Chondrocyte (in vitro differentiated cells): ENCODE measurements at regions not wholly inside any gene's neighbourhood (a gene's known extent, or its start where the extent isn't known, plus 50 kb on each side); places are given as distances from the start of the nearest gene placed in this dataset.
A peak's percentile ranks its signal among the peaks of the same experiment; 100 is the strongest.

Experiments
- DNase-seq: peaks from one replicate; pipeline ENCODE4 v3.0.0; 2021; ENCODE audit warnings: mixed read lengths, low spot score
- H3K27ac Mint-ChIP-seq: one replicate; pipeline ENCODE4 v1.8.0; 2021; ENCODE audit warnings: mild to moderate bottlenecking, moderate library complexity, mixed read lengths; ENCODE audit not compliant: unreplicated experiment
- H3K27me3 Mint-ChIP-seq: 2 replicates; pipeline ENCODE4 v1.8.0; 2021; ENCODE audit warnings: low read depth, mixed read lengths
- H3K36me3 Mint-ChIP-seq: 2 replicates; pipeline ENCODE4 v1.8.0; 2021; ENCODE audit warnings: low read depth, mixed read lengths
- H3K4me1 Mint-ChIP-seq: 2 replicates; pipeline ENCODE4 v1.8.0; 2021; ENCODE audit warnings: low read depth, mild to moderate bottlenecking, mixed read lengths
- H3K4me3 Mint-ChIP-seq: one replicate; pipeline ENCODE4 v1.8.0; 2021; ENCODE audit warnings: mild to moderate bottlenecking, moderate library complexity, mixed read lengths; ENCODE audit not compliant: unreplicated experiment
- H3K9me3 Mint-ChIP-seq: 2 replicates; pipeline ENCODE4 v1.8.0; 2021; ENCODE audit warnings: low read depth, mixed read lengths
- TF ChIP-seq, protein P1 (sequence below): fragments of 200-600 bp; sonication (generic); IDR thresholded peaks from 2 replicates; pipeline ENCODE4 v1.5.0; 2021; ENCODE audit warnings: antibody characterized with exemption, mild to moderate bottlenecking, moderate library complexity

DNA sequence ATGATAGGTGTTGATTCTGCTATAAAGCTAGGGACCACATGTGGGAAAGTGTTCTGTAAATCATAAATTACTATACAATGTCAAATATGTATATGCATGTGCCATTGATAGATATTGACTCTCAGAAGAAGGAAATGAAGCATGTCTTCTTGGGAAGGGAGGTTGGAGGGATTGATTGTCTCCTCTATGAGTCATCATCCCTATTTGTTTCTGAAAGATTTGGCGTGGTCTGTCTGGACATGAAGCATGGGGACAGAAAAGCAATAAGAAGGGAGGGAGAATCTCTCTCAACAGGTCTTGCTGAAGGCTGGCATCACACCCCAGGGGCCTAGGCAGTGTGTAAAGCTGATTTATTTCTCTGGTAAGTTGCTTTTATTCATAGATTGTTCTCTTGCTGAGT lies 98.0 kb upstream of the KCNJ6 start:
- H3K27me3 Mint-ChIP-seq = peaks cover 38% of the 10 kb centered on the region
- H3K36me3 Mint-ChIP-seq = peaks cover 4% of the 10 kb centered on the region
- no peak for DNase-seq
- TF ChIP-seq, protein P1, sequence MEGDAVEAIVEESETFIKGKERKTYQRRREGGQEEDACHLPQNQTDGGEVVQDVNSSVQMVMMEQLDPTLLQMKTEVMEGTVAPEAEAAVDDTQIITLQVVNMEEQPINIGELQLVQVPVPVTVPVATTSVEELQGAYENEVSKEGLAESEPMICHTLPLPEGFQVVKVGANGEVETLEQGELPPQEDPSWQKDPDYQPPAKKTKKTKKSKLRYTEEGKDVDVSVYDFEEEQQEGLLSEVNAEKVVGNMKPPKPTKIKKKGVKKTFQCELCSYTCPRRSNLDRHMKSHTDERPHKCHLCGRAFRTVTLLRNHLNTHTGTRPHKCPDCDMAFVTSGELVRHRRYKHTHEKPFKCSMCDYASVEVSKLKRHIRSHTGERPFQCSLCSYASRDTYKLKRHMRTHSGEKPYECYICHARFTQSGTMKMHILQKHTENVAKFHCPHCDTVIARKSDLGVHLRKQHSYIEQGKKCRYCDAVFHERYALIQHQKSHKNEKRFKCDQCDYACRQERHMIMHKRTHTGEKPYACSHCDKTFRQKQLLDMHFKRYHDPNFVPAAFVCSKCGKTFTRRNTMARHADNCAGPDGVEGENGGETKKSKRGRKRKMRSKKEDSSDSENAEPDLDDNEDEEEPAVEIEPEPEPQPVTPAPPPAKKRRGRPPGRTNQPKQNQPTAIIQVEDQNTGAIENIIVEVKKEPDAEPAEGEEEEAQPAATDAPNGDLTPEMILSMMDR = no peak
- no peak overlapping the region for H3K4me3 Mint-ChIP-seq
- H3K27ac Mint-ChIP-seq = no peak overlapping the region
- no peaks in the 10 kb centered on the region for H3K4me1 Mint-ChIP-seq
- peaks cover 11% of the 10 kb centered on the region for H3K9me3 Mint-ChIP-seq

DNA sequence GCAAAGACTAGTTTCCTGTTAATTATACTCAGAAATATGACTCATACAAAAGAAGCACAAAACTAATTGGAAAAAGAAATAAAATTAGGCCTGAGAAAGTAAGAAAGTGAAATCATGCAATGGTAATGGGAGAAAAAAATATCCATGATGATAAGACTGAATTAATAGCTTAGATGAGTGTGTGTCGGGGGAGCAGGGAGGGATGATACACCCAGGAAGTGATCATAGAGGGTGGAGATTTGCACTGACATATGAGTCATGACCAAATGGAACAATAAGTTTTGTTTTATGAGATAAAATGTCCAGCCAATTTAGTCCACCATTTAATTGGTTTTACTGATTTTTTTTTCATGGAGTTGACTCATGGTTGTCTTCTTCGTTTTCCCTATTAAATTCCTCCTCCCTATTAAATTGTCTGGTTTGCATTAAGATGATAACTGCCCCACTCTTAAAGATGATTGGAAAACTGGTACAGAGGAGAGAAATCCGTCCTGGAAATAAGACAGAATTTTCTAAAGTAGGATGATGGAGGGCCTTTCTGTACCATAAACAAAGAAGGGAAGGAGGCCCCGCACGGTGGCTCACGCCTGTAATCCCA lies 111.7 kb upstream of the KCNJ6 start:
- Mint-ChIP-seq H3K36me3 (no peaks in the 10 kb centered on the region), H3K4me3 (no peak overlapping the region), H3K9me3 (no peaks in the 10 kb centered on the region), H3K27me3 (peaks cover 37% of the 10 kb centered on the region), H3K27ac (no peak overlapping the region), H3K4me1 (no peaks in the 10 kb centered on the region)
- DNase-seq = no peak
- TF ChIP-seq, protein P1 = no peak

DNA sequence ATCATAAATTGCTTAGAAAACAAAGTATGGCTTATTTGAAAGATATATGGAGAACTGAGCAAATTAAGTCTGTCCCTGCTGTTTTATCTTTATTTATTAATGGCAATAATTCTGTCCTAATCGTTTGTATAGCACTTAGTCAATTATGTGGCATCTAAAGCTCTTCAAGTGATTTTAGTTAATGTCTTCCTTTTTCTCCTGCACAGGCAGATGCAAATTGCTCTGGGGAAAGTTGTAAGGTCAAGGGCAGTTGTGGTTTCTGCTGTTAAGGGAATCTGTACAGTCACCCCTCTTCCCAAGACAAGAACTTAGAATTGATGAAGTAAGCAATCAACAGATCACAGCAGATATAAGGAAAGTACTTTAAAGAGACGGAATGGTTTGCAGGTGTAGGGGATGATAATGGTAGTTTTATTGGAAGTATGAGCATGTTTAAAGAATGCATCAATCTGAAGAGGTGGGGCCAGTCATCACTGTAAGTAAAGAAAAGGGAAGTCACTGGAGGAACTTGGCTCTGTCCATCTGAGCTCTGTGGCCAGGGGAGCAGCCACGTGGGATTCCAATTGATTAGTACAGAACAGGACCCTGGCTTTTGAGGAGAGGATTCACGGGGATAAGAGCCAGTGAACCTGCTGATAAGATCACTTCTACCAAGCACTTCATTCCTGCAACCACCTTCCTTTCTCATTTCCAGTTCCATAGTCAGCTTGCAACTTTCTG lies 116.0 kb upstream of the KCNJ6 start:
- H3K4me3 Mint-ChIP-seq = no peak overlapping the region
- TF ChIP-seq, protein P1 = no peak
- peaks cover 3% of the 10 kb centered on the region for H3K4me1 Mint-ChIP-seq
- H3K27ac Mint-ChIP-seq = no peak overlapping the region
- no peaks in the 10 kb centered on the region for H3K9me3 Mint-ChIP-seq
- H3K36me3 Mint-ChIP-seq = no peaks in the 10 kb centered on the region
- H3K27me3 Mint-ChIP-seq = peaks cover 19% of the 10 kb centered on the region
- no peak for DNase-seq

DNA sequence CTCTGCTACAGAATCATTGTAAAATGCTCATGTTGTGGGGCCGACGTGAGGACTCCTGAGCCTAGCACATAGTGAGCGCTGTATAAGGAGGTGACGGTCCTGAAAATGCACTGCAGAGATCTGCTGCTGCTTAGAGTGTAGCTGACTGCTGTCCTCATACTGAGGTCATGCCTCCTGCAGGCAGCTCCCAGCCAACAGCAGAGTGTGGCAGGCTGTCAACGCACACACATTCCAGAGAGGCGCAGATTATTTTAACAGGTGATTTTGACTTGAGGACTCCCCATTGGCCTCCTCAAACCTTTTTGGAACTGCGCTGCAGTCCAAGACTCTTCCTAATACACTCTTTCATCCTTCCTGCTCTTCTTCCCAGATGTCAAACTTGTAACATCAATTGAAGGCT lies 119.8 kb upstream of the KCNJ6 start:
- Mint-ChIP-seq H3K27ac (no peak overlapping the region), H3K4me1 (peaks cover 10% of the 10 kb centered on the region), H3K4me3 (no peak overlapping the region), H3K27me3 (peaks cover 19% of the 10 kb centered on the region), H3K9me3 (no peaks in the 10 kb centered on the region), H3K36me3 (no peaks in the 10 kb centered on the region)
- TF ChIP-seq, protein P1 = no peak
- DNase-seq = no peak

DNA sequence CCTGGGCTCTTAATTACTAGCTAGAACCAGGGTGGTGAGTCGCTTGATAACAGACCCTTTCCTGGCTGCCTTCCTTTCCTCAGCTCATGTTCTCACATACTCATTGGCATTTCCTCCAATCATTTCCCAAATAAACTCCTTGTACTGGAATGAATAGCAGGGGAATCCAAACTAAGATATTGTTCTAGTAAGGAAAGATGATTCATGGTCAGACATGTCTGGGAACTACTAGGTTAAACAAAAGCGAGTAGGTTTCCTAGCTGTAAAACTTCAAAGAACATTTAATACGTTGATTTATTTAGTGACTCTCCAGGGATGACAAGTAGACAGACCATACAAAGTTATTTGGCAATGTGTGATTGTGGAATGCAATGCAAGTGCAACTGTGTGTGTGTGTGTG lies 121.2 kb upstream of the KCNJ6 start:
- no peak for DNase-seq
- Mint-ChIP-seq H3K9me3 (no peaks in the 10 kb centered on the region), H3K4me3 (no peak overlapping the region), H3K4me1 (peaks cover 10% of the 10 kb centered on the region), H3K27me3 (peaks cover 8% of the 10 kb centered on the region), H3K27ac (peak overlapping the region; percentile 14), H3K36me3 (no peaks in the 10 kb centered on the region)
- TF ChIP-seq, protein P1 = no peak
